H1 (cell line): ENCODE measurements at regions not wholly inside any gene's neighbourhood (a gene's known extent, or its start where the extent isn't known, plus 50 kb on each side); places are given as distances from the start of the nearest gene placed in this dataset.

Experiments
- ATF2 ChIP-seq: IDR thresholded peaks from 2 replicates; pipeline ENCODE4 v1.6.1; 2012; ENCODE audit warnings: low read length, inconsistent platforms
- CEBPB ChIP-seq: IDR thresholded peaks from 2 replicates; pipeline ENCODE4 v1.6.1; 2012; ENCODE audit warnings: low read depth, low read length
- CHD2 ChIP-seq: IDR thresholded peaks from 2 replicates; pipeline ENCODE4 v1.6.1; 2012; ENCODE audit warnings: low read length, improper control_type of control experiment
- CTCF ChIP-seq, 3 experiments: IDR thresholded peaks; 1 replicate in 2 of 3; 2 replicates in 1 of 3; pipeline versions ENCODE4 v1.5.1 to v1.6.1; 2011; ENCODE audit warnings: low read length in 3 of 3, mild to moderate bottlenecking in 3 of 3, inconsistent platforms in 2 of 3, low read depth in 1 of 3, moderate library complexity in 1 of 3; ENCODE audit not compliant: insufficient read depth in 1 of 3; ENCODE audit errors: control extremely low read depth in 1 of 3
- EZH2 ChIP-seq: fragments of 200-600 bp; sonication (generic); IDR thresholded peaks from 2 replicates; pipeline ENCODE4 v1.7.1; 2012; ENCODE audit warnings: low read depth, mild to moderate bottlenecking, moderate library complexity, low read length, inconsistent platforms; ENCODE audit not compliant: severe bottlenecking
- GABPA ChIP-seq: IDR thresholded peaks from 2 replicates; pipeline ENCODE4 v1.6.1; 2011; ENCODE audit warnings: mild to moderate bottlenecking, low read length, moderate library complexity, borderline replicate concordance; ENCODE audit not compliant: insufficient read depth
- JUN ChIP-seq: IDR thresholded peaks from 2 replicates; pipeline ENCODE4 v1.6.1; 2011; ENCODE audit warnings: low read depth, mild to moderate bottlenecking, improper control_type of control experiment, low read length
- KDM5A ChIP-seq: fragments of 200-600 bp; IDR thresholded peaks from 2 replicates; pipeline ENCODE4 v1.7.1; 2012; ENCODE audit warnings: mild to moderate bottlenecking, low read length, inconsistent platforms, mixed read lengths
- POLR2A ChIP-seq, 2 experiments: IDR thresholded peaks; 1 replicate in 1 of 2; 2 replicates in 1 of 2; pipeline ENCODE4 v1.6.1; 2011; ENCODE audit warnings: low read depth in 2 of 2, low read length in 2 of 2, mild to moderate bottlenecking in 2 of 2; ENCODE audit errors: control extremely low read depth in 1 of 2
- POLR2AphosphoS5 ChIP-seq: IDR thresholded peaks from 2 replicates; pipeline ENCODE4 v1.6.1; 2011; ENCODE audit warnings: low read depth, low read length
- TBP ChIP-seq: IDR thresholded peaks from 2 replicates; pipeline ENCODE4 v1.6.1; 2011; ENCODE audit warnings: low read depth, low read length, improper control_type of control experiment
- TEAD4 ChIP-seq: IDR thresholded peaks from 2 replicates; pipeline ENCODE4 v1.6.1; 2012; ENCODE audit warnings: low read depth, low read length, inconsistent platforms, mixed read lengths

DNA sequence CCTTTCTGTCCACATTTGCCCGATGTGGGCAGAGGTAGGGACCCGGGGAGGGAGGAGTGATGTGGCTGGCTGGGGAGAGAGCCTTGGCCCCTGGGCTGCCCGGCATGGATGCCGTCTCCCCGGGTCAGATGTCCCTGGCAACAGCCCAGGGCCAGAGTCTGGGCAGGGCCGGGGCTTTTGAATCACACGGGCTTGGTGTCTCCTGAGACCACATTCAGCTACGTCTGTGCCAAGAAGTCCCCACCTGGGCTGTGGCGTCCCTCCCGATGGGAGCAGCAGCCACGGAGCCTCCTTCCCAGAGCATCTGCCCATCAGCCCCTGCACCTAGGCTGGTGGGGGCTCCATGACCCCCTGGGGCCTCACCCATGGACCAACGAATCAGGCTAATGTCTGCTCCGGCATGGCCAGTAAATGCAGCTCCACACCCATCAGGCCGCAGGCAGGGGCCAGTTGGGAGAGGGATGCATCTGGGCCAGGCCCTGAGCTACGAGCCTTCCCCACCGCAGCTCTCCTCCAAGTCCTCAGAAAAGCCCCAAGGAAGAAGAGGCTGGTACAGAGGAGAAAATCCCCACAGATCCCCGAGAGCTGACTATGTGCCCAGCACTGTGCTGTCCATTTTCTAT is 109.4 kb downstream of the RFLNA start:
- no peak for TF ChIP-seq CTCF (IDR thresholded peaks at IDR 0.05; ENCODE audit: control extremely low read depth in 1 of 3, insufficient read depth in 1 of 3, low read depth in 1 of 3, low read length in 3 of 3)
- no peak for TF ChIP-seq CHD2
- no peak for TF ChIP-seq CEBPB
- TF ChIP-seq EZH2: no peak
- no peak for TF ChIP-seq TEAD4
- TF ChIP-seq POLR2A (IDR thresholded peaks at IDR 0.05; ENCODE audit: control extremely low read depth in 1 of 2, low read depth in 2 of 2, low read length in 2 of 2): no peak
- no peak for TF ChIP-seq POLR2AphosphoS5
- no peak for TF ChIP-seq JUN
- TF ChIP-seq ATF2: no peak
- no peak for TF ChIP-seq KDM5A
- no peak for TF ChIP-seq TBP
- no peak for TF ChIP-seq GABPA
